Ovary (tissue), 7 donors: ENCODE measurements at regions not wholly inside any gene's neighbourhood (a gene's known extent, or its start where the extent isn't known, plus 50 kb on each side); places are given as distances from the start of the nearest gene placed in this dataset.

Experiments
- DNase-seq, 5 donors: peaks; one replicate each; pipeline ENCODE4 v3.0.0-alpha.2; 2019 to 2020
- H3K27ac ChIP-seq, 2 donors: fragments of 200-600 bp; one replicate each; pipeline versions ENCODE4 v1.5.1 to v1.8.0; 2019 to 2022
- H3K27me3 ChIP-seq: fragments of 200-600 bp; one replicate; pipeline ENCODE4 v1.8.0; 2022
- H3K36me3 ChIP-seq: fragments of 200-600 bp; sonication (generic); one replicate; pipeline ENCODE4 v1.5.1; 2019
- H3K4me1 ChIP-seq: one replicate; pipeline ENCODE4 v1.8.1; 2013; ENCODE audit warnings: mild to moderate bottlenecking, moderate library complexity; ENCODE audit not compliant: insufficient read depth
- H3K4me3 ChIP-seq: fragments of 200-600 bp; sonication (generic); one replicate; pipeline ENCODE4 v1.5.1; 2017
- H3K9me3 ChIP-seq, 2 donors: fragments of 200-600 bp in 1 of 2; sonication (generic) in 1 of 2; one replicate each; pipeline versions ENCODE4 v1.5.1 to v1.8.1; 2013 to 2019; ENCODE audit warnings: mild to moderate bottlenecking in 1 of 2, moderate library complexity in 1 of 2
- EP300 ChIP-seq: sonication (generic); formaldehyde crosslinking; IDR thresholded peaks from one replicate; pipeline ENCODE4 v1.6.1; 2017; ENCODE audit warnings: antibody characterized with exemption
- POLR2A ChIP-seq: fragments of 450-650 bp; IDR thresholded peaks from one replicate; pipeline ENCODE4 v1.6.1; 2017; ENCODE audit warnings: antibody characterized with exemption, mild to moderate bottlenecking, moderate library complexity
- WGBS, 3 donors: extraction: QIAGEN DNeasy Blood & Tissue Kit in 1 of 3; methylation state at CpG; one replicate each; pipeline versions ENCODE4 v1.1.5 to v1.1.7; 2013 to 2017; 5-methylcytosine and 5-hydroxymethylcytosine counted together
- intact Hi-C, 4 donors: fragments of 100-400 bp; cut with DNase I; formaldehyde crosslinking; loops; one replicate each; pipeline versions ENCODE4 v1.11.0 to v1.15.1; 2022 to 2023
- TF ChIP-seq, protein P1 (sequence below), 3 donors: fragments of 450-650 bp in 2 of 3; fragments of 200-600 bp in 1 of 3; IDR thresholded peaks; one replicate each; pipeline versions ENCODE4 v1.5.1 to v1.8.0; 2016 to 2022; ENCODE audit warnings: antibody characterized with exemption in 3 of 3, mild to moderate bottlenecking in 1 of 3
- donor health status: DM: no; HTN: no; CAD: no; lungs with moderate emphysema.
- donor health status: DM: no; HTN: no; CAD: no.
- donor health status: Bipolar disorder and iron deficiency.
- donor health status: DM: no; HTN: no; CAD: no.
- donor health status: DM: yes; HTN: yes; CAD: no.

GRCh38 chr12:18207266-18207665, 54.1 kb upstream of the PIK3C2G start:
- DNase-seq: no peak
- H3K4me3 ChIP-seq: no peak overlapping the region
- H3K27me3 ChIP-seq: no peaks in the 10 kb centered on the region
- intact Hi-C loops: no loop called here
- H3K36me3 ChIP-seq: no peaks in the 10 kb centered on the region
- no peaks in the 10 kb centered on the region for H3K9me3 ChIP-seq
- no peak overlapping the region for H3K27ac ChIP-seq
- no peaks in the 10 kb centered on the region for H3K4me1 ChIP-seq
- no peak for TF ChIP-seq EP300

DNA sequence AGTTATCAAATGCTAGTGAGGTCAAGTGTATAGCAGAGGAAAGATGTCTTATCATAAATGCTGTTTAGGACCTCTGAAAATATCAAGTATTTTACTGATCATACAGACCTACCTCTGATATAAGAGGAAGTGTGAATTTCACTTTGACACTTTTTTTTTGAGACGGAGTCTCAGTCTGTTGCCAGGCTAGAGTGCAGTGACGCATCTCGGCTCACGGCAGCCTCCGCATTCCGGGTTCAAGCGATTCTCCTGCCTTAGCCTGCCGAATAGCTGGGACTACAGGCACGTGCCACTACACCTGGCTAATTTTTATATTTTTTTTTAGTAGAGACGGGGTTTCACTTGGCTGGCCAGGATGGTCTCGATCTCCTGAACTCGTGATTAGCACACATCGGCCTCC, 55.1 kb upstream of the PIK3C2G start:
- intact Hi-C loops: no loop called here
- 87 to 90% (median 89%) methylated on average over 13 of the region's 13 CpGs for WGBS, 3 donors
- Histone ChIP-seq H3K36me3 (no peaks in the 10 kb centered on the region), H3K4me3 (no peak overlapping the region), H3K4me1 (no peaks in the 10 kb centered on the region), H3K27me3 (no peaks in the 10 kb centered on the region), H3K9me3 (no peaks in the 10 kb centered on the region), H3K27ac (no peak overlapping the region)
- no peak for DNase-seq
- TF ChIP-seq EP300 (no peak), POLR2A (no peak)
- TF ChIP-seq, protein P1, sequence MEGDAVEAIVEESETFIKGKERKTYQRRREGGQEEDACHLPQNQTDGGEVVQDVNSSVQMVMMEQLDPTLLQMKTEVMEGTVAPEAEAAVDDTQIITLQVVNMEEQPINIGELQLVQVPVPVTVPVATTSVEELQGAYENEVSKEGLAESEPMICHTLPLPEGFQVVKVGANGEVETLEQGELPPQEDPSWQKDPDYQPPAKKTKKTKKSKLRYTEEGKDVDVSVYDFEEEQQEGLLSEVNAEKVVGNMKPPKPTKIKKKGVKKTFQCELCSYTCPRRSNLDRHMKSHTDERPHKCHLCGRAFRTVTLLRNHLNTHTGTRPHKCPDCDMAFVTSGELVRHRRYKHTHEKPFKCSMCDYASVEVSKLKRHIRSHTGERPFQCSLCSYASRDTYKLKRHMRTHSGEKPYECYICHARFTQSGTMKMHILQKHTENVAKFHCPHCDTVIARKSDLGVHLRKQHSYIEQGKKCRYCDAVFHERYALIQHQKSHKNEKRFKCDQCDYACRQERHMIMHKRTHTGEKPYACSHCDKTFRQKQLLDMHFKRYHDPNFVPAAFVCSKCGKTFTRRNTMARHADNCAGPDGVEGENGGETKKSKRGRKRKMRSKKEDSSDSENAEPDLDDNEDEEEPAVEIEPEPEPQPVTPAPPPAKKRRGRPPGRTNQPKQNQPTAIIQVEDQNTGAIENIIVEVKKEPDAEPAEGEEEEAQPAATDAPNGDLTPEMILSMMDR (IDR thresholded peaks at IDR 0.05): no peak

- Histone ChIP-seq H3K4me3 (no peak overlapping the region), H3K27ac (no peak overlapping the region), H3K9me3 (no peaks in the 10 kb centered on the region), H3K36me3 (no peaks in the 10 kb centered on the region), H3K4me1 (no peaks in the 10 kb centered on the region), H3K27me3 (no peaks in the 10 kb centered on the region)
- no peak for DNase-seq
- intact Hi-C loops: no loop called here
- 85 to 88% (median 85%) methylated on average over 4 of the region's 4 CpGs for WGBS, 3 donors
- TF ChIP-seq, protein P1 (IDR thresholded peaks at IDR 0.05): no peak
- TF ChIP-seq POLR2A: no peak
- TF ChIP-seq EP300: no peak
Measured at GRCh38 chr12:18204053-18204452, 57.3 kb upstream of the PIK3C2G start.

DNA sequence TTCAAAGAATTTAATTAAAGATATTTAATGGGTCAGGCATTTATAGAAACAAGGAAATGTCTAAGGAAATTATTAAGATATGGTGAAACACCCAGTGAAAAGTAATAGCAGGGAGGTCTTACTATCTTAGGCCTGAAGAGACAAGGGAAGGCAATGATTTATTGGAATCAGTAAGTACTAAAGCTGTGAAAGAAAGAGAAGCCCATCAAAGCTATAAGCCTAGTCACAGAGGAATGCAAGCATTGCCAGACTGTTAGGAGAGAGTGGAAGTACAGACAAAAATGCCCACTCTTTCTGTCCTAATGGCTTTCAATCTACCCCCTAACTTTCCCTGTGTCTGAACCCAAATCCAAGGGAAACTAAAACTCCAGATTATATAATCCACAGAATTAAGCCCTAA, 69.2 kb upstream of the PIK3C2G start:
- no peak overlapping the region for H3K4me3 ChIP-seq
- intact Hi-C loops: no loop called here
- H3K27ac ChIP-seq: no peak overlapping the region
- H3K27me3 ChIP-seq: no peaks in the 10 kb centered on the region
- no peaks in the 10 kb centered on the region for H3K4me1 ChIP-seq
- TF ChIP-seq EP300 (no peak), POLR2A (no peak)
- TF ChIP-seq, protein P1 (IDR thresholded peaks at IDR 0.05): no peak
- H3K9me3 ChIP-seq: no peaks in the 10 kb centered on the region
- H3K36me3 ChIP-seq: no peaks in the 10 kb centered on the region
- DNase-seq: no peak

DNA sequence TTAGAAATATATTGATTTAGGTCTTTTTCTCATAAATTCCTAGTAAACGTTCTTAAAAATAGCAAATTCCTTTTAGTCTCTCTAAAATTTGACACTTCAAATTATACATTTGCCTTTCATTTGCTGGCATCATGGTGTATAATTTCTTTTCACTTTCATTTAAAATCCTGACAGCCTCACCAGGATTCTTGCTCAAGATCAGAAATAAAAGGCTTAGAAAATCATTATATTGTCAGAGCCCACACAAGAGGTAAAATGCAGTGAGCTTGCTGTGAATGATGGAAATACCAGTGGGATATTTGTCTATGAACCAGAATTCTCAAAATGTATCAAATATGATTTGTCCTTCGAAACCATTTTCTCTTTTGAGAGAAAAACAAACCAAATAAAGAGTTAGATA, 78.2 kb upstream of the PIK3C2G start:
- WGBS, 3 donors: 78 to 88% (median 83%) methylated on average over 2 of the region's 2 CpGs

More for the DNA sequence above, 78.2 kb upstream of the PIK3C2G start:
- H3K36me3 ChIP-seq: no peaks in the 10 kb centered on the region
- no peaks in the 10 kb centered on the region for H3K27me3 ChIP-seq
- H3K4me3 ChIP-seq: no peak overlapping the region
- no peak for DNase-seq
- intact Hi-C loops: no loop called here
- H3K9me3 ChIP-seq: no peaks in the 10 kb centered on the region
- TF ChIP-seq POLR2A: no peak
- TF ChIP-seq EP300: no peak
- TF ChIP-seq, protein P1 (IDR thresholded peaks at IDR 0.05): no peak
- no peak overlapping the region for H3K27ac ChIP-seq
- no peaks in the 10 kb centered on the region for H3K4me1 ChIP-seq
